ENCODE measurements at regions not wholly inside any gene's neighbourhood (a gene's known extent, or its start where the extent isn't known, plus 50 kb on each side); places are given as distances from the start of the nearest gene placed in this dataset.

- DNase-seq (ENCODE audit: low spot score) = peak; percentile 71
Measured at GRCh38 chr2:16334886-16335603, 330.6 kb downstream of the CYRIA start.

- DNase-seq (ENCODE audit: low spot score) = no peak
Measured at GRCh38 chr2:16334366-16334765, 331.3 kb downstream of the CYRIA start.

GRCh38 chr2:16333681-16334080 lies 332.0 kb downstream of the CYRIA start:
- DNase-seq (ENCODE audit: low spot score) = no peak

GRCh38 chr2:16332681-16333557 lies 332.7 kb downstream of the CYRIA start:
- DNase-seq (ENCODE audit: low spot score) = no peak

GRCh38 chr2:16331772-16332171 lies 333.9 kb downstream of the CYRIA start:
- DNase-seq (ENCODE audit: low spot score) = no peak

- DNase-seq (ENCODE audit: low spot score) = no peak
Measured at GRCh38 chr2:16330982-16331381, 334.7 kb downstream of the CYRIA start.

GRCh38 chr2:16330571-16330970 lies 335.1 kb downstream of the CYRIA start:
- DNase-seq (ENCODE audit: low spot score) = no peak

- peak; percentile 50 for DNase-seq (ENCODE audit: low spot score)
Measured at GRCh38 chr2:16330012-16330411, 335.6 kb downstream of the CYRIA start.

GRCh38 chr2:16329421-16329820 lies 336.2 kb downstream of the CYRIA start:
- DNase-seq (ENCODE audit: low spot score) = no peak

- DNase-seq (ENCODE audit: low spot score) = no peak
Measured at GRCh38 chr2:16328521-16329190, 337.0 kb downstream of the CYRIA start.

- DNase-seq (ENCODE audit: low spot score) = no peak
Measured at GRCh38 chr2:16327326-16327725, 338.3 kb downstream of the CYRIA start.

GRCh38 chr2:16326711-16327300 lies 338.8 kb downstream of the CYRIA start:
- DNase-seq (ENCODE audit: low spot score) = no peak

GRCh38 chr2:16325976-16326510 lies 339.6 kb downstream of the CYRIA start:
- DNase-seq (ENCODE audit: low spot score) = no peak

GRCh38 chr2:16325016-16325975 lies 340.3 kb downstream of the CYRIA start:
- no peak for DNase-seq (ENCODE audit: low spot score)

GRCh38 chr2:16324544-16324937 lies 341.1 kb downstream of the CYRIA start:
- no peak for DNase-seq (ENCODE audit: low spot score)

GRCh38 chr2:16323551-16324543 lies 341.8 kb downstream of the CYRIA start:
- no peak for DNase-seq (ENCODE audit: low spot score)

GRCh38 chr2:16323126-16323520 lies 342.5 kb downstream of the CYRIA start:
- no peak for DNase-seq (ENCODE audit: low spot score)

GRCh38 chr2:16322308-16323125 lies 343.1 kb downstream of the CYRIA start:
- DNase-seq (ENCODE audit: low spot score) = no peak
